Fibroblast of lung (primary cell): ENCODE measurements at regions not wholly inside any gene's neighbourhood (a gene's known extent, or its start where the extent isn't known, plus 50 kb on each side); places are given as distances from the start of the nearest gene placed in this dataset.
A peak's percentile ranks its signal among the peaks of the same experiment; 100 is the strongest.

Source experiments
- DNase-seq, 2 donors: peaks; one replicate each; pipeline versions ENCODE4 v3.0.0 to v3.0.0-alpha.2; 2010; ENCODE audit warnings: low read depth in 2 of 2
- H2AFZ ChIP-seq: 2 replicates; pipeline ENCODE4 v1.5.1; 2012; ENCODE audit warnings: low read length, control low read depth, inconsistent platforms
- H3K27ac ChIP-seq: 2 replicates; pipeline ENCODE4 v1.5.1; 2011; ENCODE audit warnings: low read length, control low read depth; ENCODE audit not compliant: insufficient read depth
- H3K27me3 ChIP-seq: 2 replicates; pipeline ENCODE4 v1.5.1; 2011; ENCODE audit warnings: mild to moderate bottlenecking, low read length; ENCODE audit not compliant: control insufficient read depth, insufficient read depth
- H3K36me3 ChIP-seq: 2 replicates; pipeline ENCODE4 v1.5.1; 2011; ENCODE audit warnings: low read length; ENCODE audit not compliant: control insufficient read depth, insufficient read depth
- H3K4me1 ChIP-seq: 2 replicates; pipeline ENCODE4 v1.5.1; 2011; ENCODE audit warnings: low read length; ENCODE audit not compliant: control insufficient read depth, insufficient read depth; ENCODE audit errors: extremely low read depth
- H3K4me2 ChIP-seq: 2 replicates; pipeline ENCODE4 v1.5.1; 2011; ENCODE audit warnings: low read length, control low read depth; ENCODE audit not compliant: insufficient read depth; ENCODE audit errors: extremely low read depth
- H3K4me3 ChIP-seq, 4 experiments: fragments of 200-600 bp in 1 of 4; sonication (generic) in 1 of 4; replicated peaks in 1 of 4; 2 replicates each; pipeline ENCODE4 v1.5.1; 2011 to 2016; ENCODE audit warnings: low read length in 4 of 4, low read depth in 3 of 4, mild to moderate bottlenecking in 3 of 4, control low read depth in 2 of 4, inconsistent platforms in 1 of 4, mixed read lengths in 1 of 4; ENCODE audit not compliant: insufficient read depth in 1 of 4; ENCODE audit errors: control extremely low read depth in 1 of 4
- H3K79me2 ChIP-seq: 2 replicates; pipeline ENCODE4 v1.5.1; 2012; ENCODE audit warnings: mild to moderate bottlenecking, low read length, inconsistent platforms; ENCODE audit not compliant: control insufficient read depth, insufficient read depth
- H3K9ac ChIP-seq: 2 replicates; pipeline ENCODE4 v1.5.1; 2011; ENCODE audit warnings: mild to moderate bottlenecking, low read length, control low read depth; ENCODE audit not compliant: insufficient read depth
- H3K9me3 ChIP-seq: 2 replicates; pipeline ENCODE4 v1.5.1; 2012; ENCODE audit warnings: low read depth, low read length; ENCODE audit not compliant: control insufficient read depth, insufficient read depth
- H4K20me1 ChIP-seq: 2 replicates; pipeline ENCODE4 v1.5.1; 2011; ENCODE audit warnings: low read length; ENCODE audit not compliant: control insufficient read depth, insufficient read depth; ENCODE audit errors: extremely low read depth
- EZH2 ChIP-seq: IDR thresholded peaks from 2 replicates; pipeline ENCODE4 v1.5.1; 2012; ENCODE audit warnings: low read length, control low read depth, mild to moderate bottlenecking; ENCODE audit errors: missing control alignments
- TF ChIP-seq, protein P1 (sequence below), 2 donors: IDR thresholded peaks in 1 of 2; conservative IDR thresholded peaks in 1 of 2; 1 replicate in 1 of 2; 2 replicates in 1 of 2; pipeline ENCODE4 v1.5.1; 2011 to 2012; ENCODE audit warnings: low read length in 2 of 2, control low read depth in 1 of 2, inconsistent platforms in 1 of 2, low read depth in 1 of 2, mild to moderate bottlenecking in 1 of 2

- H3K36me3 ChIP-seq, result no peaks in the 10 kb centered on the region
Measured at GRCh38 chr4:166670341-166670740, 564.0 kb downstream of the SPOCK3 start.

DNA sequence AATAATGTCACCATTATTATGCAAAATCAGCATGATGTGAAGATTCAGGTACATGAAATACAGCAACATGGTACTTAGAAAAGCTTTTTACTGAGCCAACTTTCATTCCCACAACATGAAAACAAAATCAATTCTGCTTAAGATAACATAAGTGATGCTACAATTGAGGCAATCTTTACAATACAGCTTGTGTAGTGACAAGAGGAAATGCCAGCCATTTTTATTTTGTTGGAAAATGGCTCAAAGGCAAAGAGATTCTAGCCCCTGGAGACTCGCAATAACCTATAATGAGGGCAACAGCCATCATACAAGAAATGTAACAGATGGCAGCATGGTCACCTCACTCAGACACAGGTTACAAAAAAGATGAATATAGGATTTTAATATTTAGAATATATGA lies 560.4 kb downstream of the SPOCK3 start:
- DNase-seq, result no peak
- no peaks in the 10 kb centered on the region for H3K27me3 ChIP-seq
- no peaks in the 10 kb centered on the region for H3K4me1 ChIP-seq
- no peaks in the 10 kb centered on the region for H3K9me3 ChIP-seq
- no peaks in the 10 kb centered on the region for H4K20me1 ChIP-seq
- TF ChIP-seq, protein P1, sequence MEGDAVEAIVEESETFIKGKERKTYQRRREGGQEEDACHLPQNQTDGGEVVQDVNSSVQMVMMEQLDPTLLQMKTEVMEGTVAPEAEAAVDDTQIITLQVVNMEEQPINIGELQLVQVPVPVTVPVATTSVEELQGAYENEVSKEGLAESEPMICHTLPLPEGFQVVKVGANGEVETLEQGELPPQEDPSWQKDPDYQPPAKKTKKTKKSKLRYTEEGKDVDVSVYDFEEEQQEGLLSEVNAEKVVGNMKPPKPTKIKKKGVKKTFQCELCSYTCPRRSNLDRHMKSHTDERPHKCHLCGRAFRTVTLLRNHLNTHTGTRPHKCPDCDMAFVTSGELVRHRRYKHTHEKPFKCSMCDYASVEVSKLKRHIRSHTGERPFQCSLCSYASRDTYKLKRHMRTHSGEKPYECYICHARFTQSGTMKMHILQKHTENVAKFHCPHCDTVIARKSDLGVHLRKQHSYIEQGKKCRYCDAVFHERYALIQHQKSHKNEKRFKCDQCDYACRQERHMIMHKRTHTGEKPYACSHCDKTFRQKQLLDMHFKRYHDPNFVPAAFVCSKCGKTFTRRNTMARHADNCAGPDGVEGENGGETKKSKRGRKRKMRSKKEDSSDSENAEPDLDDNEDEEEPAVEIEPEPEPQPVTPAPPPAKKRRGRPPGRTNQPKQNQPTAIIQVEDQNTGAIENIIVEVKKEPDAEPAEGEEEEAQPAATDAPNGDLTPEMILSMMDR (conservative IDR thresholded peaks at IDR 0.05 in 1 of 2, IDR thresholded peaks at IDR 0.05 in 1 of 2; ENCODE audit: low read depth in 1 of 2, low read length in 2 of 2), result no peak
- TF ChIP-seq EZH2, result no peak
- H3K27ac ChIP-seq, result no peak overlapping the region
- H3K79me2 ChIP-seq, result no peaks in the 10 kb centered on the region
- no peak overlapping the region for H3K4me3 ChIP-seq
- no peak overlapping the region for H3K9ac ChIP-seq
- H3K4me2 ChIP-seq, result no peak overlapping the region
- no peak overlapping the region for H2AFZ ChIP-seq
- no peaks in the 10 kb centered on the region for H3K36me3 ChIP-seq

More at GRCh38 chr4:166670341-166670740, 564.0 kb downstream of the SPOCK3 start:
- H3K4me2 ChIP-seq, result no peak overlapping the region
- H4K20me1 ChIP-seq, result no peaks in the 10 kb centered on the region
- no peaks in the 10 kb centered on the region for H3K27me3 ChIP-seq
- H3K9ac ChIP-seq, result no peak overlapping the region
- H3K79me2 ChIP-seq, result no peaks in the 10 kb centered on the region
- DNase-seq, result no peak
- H3K27ac ChIP-seq, result no peak overlapping the region
- no peak overlapping the region for H2AFZ ChIP-seq
- no peak for TF ChIP-seq EZH2
- TF ChIP-seq, protein P1 (conservative IDR thresholded peaks at IDR 0.05 in 1 of 2, IDR thresholded peaks at IDR 0.05 in 1 of 2; ENCODE audit: low read depth in 1 of 2, low read length in 2 of 2), result no peak
- H3K4me1 ChIP-seq, result no peaks in the 10 kb centered on the region
- H3K4me3 ChIP-seq, result no peak overlapping the region
- H3K9me3 ChIP-seq, result no peaks in the 10 kb centered on the region

GRCh38 chr4:166675411-166675810 lies 558.9 kb downstream of the SPOCK3 start:
- Histone ChIP-seq H3K9ac (no peak overlapping the region), H3K27me3 (no peaks in the 10 kb centered on the region), H2AFZ (no peak overlapping the region), H3K4me3 (no peak overlapping the region), H3K9me3 (no peaks in the 10 kb centered on the region), H4K20me1 (no peaks in the 10 kb centered on the region), H3K4me2 (no peak overlapping the region), H3K36me3 (no peaks in the 10 kb centered on the region), H3K79me2 (no peaks in the 10 kb centered on the region), H3K27ac (no peak overlapping the region), H3K4me1 (no peaks in the 10 kb centered on the region)
- DNase-seq, result peak; percentile 47 to 83
- TF ChIP-seq, protein P1 (conservative IDR thresholded peaks at IDR 0.05 in 1 of 2, IDR thresholded peaks at IDR 0.05 in 1 of 2; ENCODE audit: low read depth in 1 of 2, low read length in 2 of 2), result no peak
- no peak for TF ChIP-seq EZH2
